Kasumi-1 (cell line): ENCODE measurements at regions not wholly inside any gene's neighbourhood (a gene's known extent, or its start where the extent isn't known, plus 50 kb on each side); places are given as distances from the start of the nearest gene placed in this dataset.
"Not testable (repeated sequence)": the region's sequence is repeated elsewhere in the genome, so short reads cannot be mapped to it uniquely, and the experiment has no call there.

Experiments
- DNase-seq, 2 experiments: peaks; one replicate each; lab custom pipeline; 2025; lab: John Stamatoyannopoulos, UW

- DNase-seq, result no peak
These were observed 458.0 kb downstream of the DOK5 start for GRCh38 chr20:54933212-54933904.

GRCh38 chr20:54929191-54929590 is 453.8 kb downstream of the DOK5 start:
- DNase-seq, result no peak

GRCh38 chr20:54928564-54928963 is 453.2 kb downstream of the DOK5 start:
- DNase-seq, result no peak

GRCh38 chr20:54922636-54923035 is 447.2 kb downstream of the DOK5 start:
- DNase-seq, result no peak

- DNase-seq, result no peak
These were observed 446.7 kb downstream of the DOK5 start for GRCh38 chr20:54922096-54922495.

- DNase-seq, result no peak
These were observed 445.1 kb downstream of the DOK5 start for GRCh38 chr20:54920491-54920890.

- DNase-seq, result not testable (repeated sequence)
These were observed 443.6 kb downstream of the DOK5 start for GRCh38 chr20:54918993-54919392.

- DNase-seq, result no peak
These were observed 439.6 kb downstream of the DOK5 start for GRCh38 chr20:54914995-54915394.

- no peak for DNase-seq
These were observed 434.3 kb downstream of the DOK5 start for GRCh38 chr20:54909702-54910101.

- not testable (repeated sequence) for DNase-seq
These were observed 430.7 kb downstream of the DOK5 start for GRCh38 chr20:54906134-54906533.

- DNase-seq, result no peak
These were observed 422.4 kb downstream of the DOK5 start for GRCh38 chr20:54897787-54898186.

GRCh38 chr20:54891907-54892306 is 416.5 kb downstream of the DOK5 start:
- DNase-seq, result no peak

GRCh38 chr20:54879393-54879792 is 404.0 kb downstream of the DOK5 start:
- DNase-seq, result no peak

GRCh38 chr20:54875307-54875706 is 399.9 kb downstream of the DOK5 start:
- no peak for DNase-seq

- no peak for DNase-seq
These were observed 399.3 kb downstream of the DOK5 start for GRCh38 chr20:54874718-54875117.

- DNase-seq, result no peak
These were observed 397.0 kb downstream of the DOK5 start for GRCh38 chr20:54872440-54872839.

- DNase-seq, result no peak
These were observed 394.4 kb downstream of the DOK5 start for GRCh38 chr20:54869765-54870164.

GRCh38 chr20:54865273-54865672 is 389.9 kb downstream of the DOK5 start:
- no peak for DNase-seq

GRCh38 chr20:54860716-54861115 is 385.3 kb downstream of the DOK5 start:
- DNase-seq, result no peak

GRCh38 chr20:54856202-54856601 is 380.8 kb downstream of the DOK5 start:
- DNase-seq, result no peak

- DNase-seq, result no peak
These were observed 374.3 kb downstream of the DOK5 start for GRCh38 chr20:54849741-54850140.

GRCh38 chr20:54848984-54849538 is 373.7 kb downstream of the DOK5 start:
- DNase-seq, result no peak

GRCh38 chr20:54848262-54848661 is 372.9 kb downstream of the DOK5 start:
- no peak for DNase-seq

GRCh38 chr20:54846948-54847347 is 371.6 kb downstream of the DOK5 start:
- DNase-seq, result no peak
